Liver (tissue), 3 donors: ENCODE measurements at regions not wholly inside any gene's neighbourhood (a gene's known extent, or its start where the extent isn't known, plus 50 kb on each side); places are given as distances from the start of the nearest gene placed in this dataset.

ENCODE experiments used
- GABPA ChIP-seq, 2 donors: IDR thresholded peaks in 1 of 2; conservative IDR thresholded peaks in 1 of 2; 2 replicates each; pipeline ENCODE4 v1.6.1; 2016; ENCODE audit warnings: antibody characterized with exemption in 2 of 2, mild to moderate bottlenecking in 1 of 2, moderate library complexity in 1 of 2
- JUND ChIP-seq, 2 donors: IDR thresholded peaks; 2 replicates each; pipeline ENCODE4 v1.6.1; 2016; ENCODE audit warnings: antibody characterized with exemption in 2 of 2
- RAD21 ChIP-seq, 2 donors: IDR thresholded peaks; 2 replicates each; pipeline ENCODE4 v1.6.1; 2016; ENCODE audit warnings: antibody characterized with exemption in 2 of 2, mild to moderate bottlenecking in 2 of 2
- RXRA ChIP-seq, 2 donors: IDR thresholded peaks; 2 replicates each; pipeline ENCODE4 v1.6.1; 2017 to 2018; ENCODE audit warnings: antibody characterized with exemption in 2 of 2, mild to moderate bottlenecking in 1 of 2
- TF ChIP-seq, protein P1 (sequence below): fragments of 150-350 bp; IDR thresholded peaks from 2 replicates; pipeline ENCODE4 v1.5.1; 2017; ENCODE audit warnings: improper control_type of control experiment, low read depth, low read length; ENCODE audit not compliant: missing input control
- TF ChIP-seq, protein P2 (sequence below): IDR thresholded peaks from 2 replicates; pipeline ENCODE4 v1.6.1; 2016; ENCODE audit warnings: antibody characterized with exemption
- donor health status: healthy.
- donor health status: healthy.

DNA sequence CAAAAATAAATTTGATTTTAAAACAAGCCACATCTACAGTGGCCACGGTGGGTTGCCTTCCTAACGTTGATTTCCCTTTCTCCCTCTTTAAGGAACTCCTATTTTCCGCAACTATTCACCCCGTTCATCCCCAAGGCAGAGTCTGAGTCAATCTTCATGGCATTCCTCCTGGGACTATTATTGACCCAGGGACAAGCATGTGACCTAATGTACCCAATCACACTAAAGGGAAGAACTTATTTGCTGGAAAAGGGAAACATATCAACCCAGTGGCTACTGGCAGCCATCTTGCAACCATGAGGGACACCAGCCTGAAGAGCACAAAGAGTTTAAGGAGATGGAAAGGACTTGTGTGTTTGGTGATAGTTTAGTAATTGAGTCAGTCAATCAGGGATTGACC, 55.4 kb upstream of the ARHGEF3 start:
- TF ChIP-seq, protein P1, sequence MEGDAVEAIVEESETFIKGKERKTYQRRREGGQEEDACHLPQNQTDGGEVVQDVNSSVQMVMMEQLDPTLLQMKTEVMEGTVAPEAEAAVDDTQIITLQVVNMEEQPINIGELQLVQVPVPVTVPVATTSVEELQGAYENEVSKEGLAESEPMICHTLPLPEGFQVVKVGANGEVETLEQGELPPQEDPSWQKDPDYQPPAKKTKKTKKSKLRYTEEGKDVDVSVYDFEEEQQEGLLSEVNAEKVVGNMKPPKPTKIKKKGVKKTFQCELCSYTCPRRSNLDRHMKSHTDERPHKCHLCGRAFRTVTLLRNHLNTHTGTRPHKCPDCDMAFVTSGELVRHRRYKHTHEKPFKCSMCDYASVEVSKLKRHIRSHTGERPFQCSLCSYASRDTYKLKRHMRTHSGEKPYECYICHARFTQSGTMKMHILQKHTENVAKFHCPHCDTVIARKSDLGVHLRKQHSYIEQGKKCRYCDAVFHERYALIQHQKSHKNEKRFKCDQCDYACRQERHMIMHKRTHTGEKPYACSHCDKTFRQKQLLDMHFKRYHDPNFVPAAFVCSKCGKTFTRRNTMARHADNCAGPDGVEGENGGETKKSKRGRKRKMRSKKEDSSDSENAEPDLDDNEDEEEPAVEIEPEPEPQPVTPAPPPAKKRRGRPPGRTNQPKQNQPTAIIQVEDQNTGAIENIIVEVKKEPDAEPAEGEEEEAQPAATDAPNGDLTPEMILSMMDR: no peak
- TF ChIP-seq, protein P2, sequence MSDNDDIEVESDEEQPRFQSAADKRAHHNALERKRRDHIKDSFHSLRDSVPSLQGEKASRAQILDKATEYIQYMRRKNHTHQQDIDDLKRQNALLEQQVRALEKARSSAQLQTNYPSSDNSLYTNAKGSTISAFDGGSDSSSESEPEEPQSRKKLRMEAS: no peak
- TF ChIP-seq RAD21 (IDR thresholded peaks at IDR 0.05) (no peak), GABPA (IDR thresholded peaks at IDR 0.05 in 1 of 2, conservative IDR thresholded peaks at IDR 0.05 in 1 of 2) (no peak), JUND (IDR thresholded peaks at IDR 0.05) (no peak), RXRA (IDR thresholded peaks at IDR 0.05) (no peak)
